ENCODE measurements at regions not wholly inside any gene's neighbourhood (a gene's known extent, or its start where the extent isn't known, plus 50 kb on each side); places are given as distances from the start of the nearest gene placed in this dataset.

DNA sequence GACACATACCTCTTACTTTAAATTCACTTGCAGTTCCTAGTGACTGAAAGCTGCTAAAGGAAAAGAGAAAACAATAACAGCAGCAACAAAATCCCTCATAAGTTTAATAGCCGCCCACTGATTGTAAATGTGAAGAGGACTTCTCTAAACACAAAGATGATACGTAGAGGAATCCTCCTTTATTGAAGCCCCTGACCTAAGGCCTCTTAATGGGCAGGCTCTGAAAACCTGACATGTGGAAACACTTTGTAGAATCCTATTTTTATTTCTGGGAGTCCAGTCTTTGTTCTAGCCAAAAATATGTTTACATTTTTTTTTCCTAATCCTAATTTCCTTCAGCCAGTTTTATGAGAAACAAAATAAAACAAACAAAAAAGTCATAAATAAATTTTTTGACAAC lies 1277.7 kb upstream of the CELF4 start:
- TF ChIP-seq, protein P1, sequence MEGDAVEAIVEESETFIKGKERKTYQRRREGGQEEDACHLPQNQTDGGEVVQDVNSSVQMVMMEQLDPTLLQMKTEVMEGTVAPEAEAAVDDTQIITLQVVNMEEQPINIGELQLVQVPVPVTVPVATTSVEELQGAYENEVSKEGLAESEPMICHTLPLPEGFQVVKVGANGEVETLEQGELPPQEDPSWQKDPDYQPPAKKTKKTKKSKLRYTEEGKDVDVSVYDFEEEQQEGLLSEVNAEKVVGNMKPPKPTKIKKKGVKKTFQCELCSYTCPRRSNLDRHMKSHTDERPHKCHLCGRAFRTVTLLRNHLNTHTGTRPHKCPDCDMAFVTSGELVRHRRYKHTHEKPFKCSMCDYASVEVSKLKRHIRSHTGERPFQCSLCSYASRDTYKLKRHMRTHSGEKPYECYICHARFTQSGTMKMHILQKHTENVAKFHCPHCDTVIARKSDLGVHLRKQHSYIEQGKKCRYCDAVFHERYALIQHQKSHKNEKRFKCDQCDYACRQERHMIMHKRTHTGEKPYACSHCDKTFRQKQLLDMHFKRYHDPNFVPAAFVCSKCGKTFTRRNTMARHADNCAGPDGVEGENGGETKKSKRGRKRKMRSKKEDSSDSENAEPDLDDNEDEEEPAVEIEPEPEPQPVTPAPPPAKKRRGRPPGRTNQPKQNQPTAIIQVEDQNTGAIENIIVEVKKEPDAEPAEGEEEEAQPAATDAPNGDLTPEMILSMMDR (IDR thresholded peaks at IDR 0.05) = no peak
- no peaks in the 10 kb centered on the region for H3K36me3 ChIP-seq
- H3K9me3 ChIP-seq = peaks cover 0 to 2% (median 0%) of the 10 kb centered on the region in 4 donors
- no peak for DNase-seq (ENCODE audit: low spot score in 2 of 2)
- H3K27ac ChIP-seq = no peak overlapping the region
- WGBS, 2 donors = 45 to 51% methylated on average over 2 of the region's 2 CpGs
- H3K4me1 ChIP-seq = no peaks in the 10 kb centered on the region
- H3K4me3 ChIP-seq = no peak overlapping the region
- no peaks in the 10 kb centered on the region for H3K27me3 ChIP-seq

DNA sequence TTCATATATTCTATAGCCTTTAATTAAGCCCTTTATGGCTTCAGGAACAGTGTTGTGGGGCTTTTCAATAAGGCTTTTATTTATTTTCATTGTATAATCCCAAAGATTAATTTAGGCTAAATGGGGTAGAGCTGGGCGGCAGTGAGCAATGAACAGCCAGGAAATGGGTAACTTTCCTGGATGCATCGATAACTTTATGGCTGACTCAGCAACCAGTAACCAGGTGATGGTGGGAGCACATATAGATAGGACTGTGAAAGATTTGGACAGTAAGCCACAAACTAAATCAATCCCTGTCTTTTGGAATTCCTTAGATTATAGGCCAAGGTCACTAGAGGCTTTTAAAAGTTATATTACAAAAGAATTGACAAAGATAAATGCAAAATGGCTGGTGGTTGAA lies 1260.6 kb upstream of the CELF4 start:
- no peaks in the 10 kb centered on the region for H3K27me3 ChIP-seq
- WGBS, 2 donors = 91 to 96% methylated on average over 2 of the region's 2 CpGs
- H3K4me3 ChIP-seq = no peak overlapping the region
- DNase-seq (ENCODE audit: low spot score in 2 of 2) = no peak
- TF ChIP-seq, protein P1 (IDR thresholded peaks at IDR 0.05) = no peak
- TF ChIP-seq POLR2A (IDR thresholded peaks at IDR 0.05) (no peak), EP300 (IDR thresholded peaks at IDR 0.05) (no peak)
- no peaks in the 10 kb centered on the region for H3K4me1 ChIP-seq
- no peak overlapping the region for H3K27ac ChIP-seq
- H3K36me3 ChIP-seq = no peaks in the 10 kb centered on the region
- no peaks in the 10 kb centered on the region for H3K9me3 ChIP-seq

DNA sequence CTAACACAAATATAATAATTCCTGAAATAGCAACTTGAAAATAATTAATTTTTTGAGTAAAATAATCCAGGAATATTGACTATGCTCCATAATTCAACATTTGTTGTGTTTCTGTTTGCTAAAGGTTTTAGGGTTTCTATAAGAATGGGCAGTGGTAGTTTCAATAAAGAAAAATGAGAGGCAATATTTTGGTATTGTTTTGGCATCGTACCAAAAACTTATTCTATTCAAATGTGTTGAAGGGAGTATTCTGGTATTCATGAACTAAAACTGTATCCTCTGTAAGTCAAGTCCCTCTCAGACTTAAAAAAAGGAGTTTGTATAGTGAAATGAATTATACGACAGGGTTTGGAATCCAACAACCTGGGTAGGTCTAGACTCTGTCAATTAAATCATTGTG lies 1245.6 kb upstream of the CELF4 start:
- Histone ChIP-seq H3K36me3 (no peaks in the 10 kb centered on the region), H3K4me1 (no peaks in the 10 kb centered on the region), H3K9me3 (no peaks in the 10 kb centered on the region), H3K27me3 (no peaks in the 10 kb centered on the region), H3K27ac (no peak overlapping the region), H3K4me3 (no peak overlapping the region)
- 58 to 60% methylated on average over 2 of the region's 2 CpGs for WGBS, 2 donors
- TF ChIP-seq, protein P1 (IDR thresholded peaks at IDR 0.05) = no peak
- DNase-seq (ENCODE audit: low spot score in 2 of 2) = no peak

DNA sequence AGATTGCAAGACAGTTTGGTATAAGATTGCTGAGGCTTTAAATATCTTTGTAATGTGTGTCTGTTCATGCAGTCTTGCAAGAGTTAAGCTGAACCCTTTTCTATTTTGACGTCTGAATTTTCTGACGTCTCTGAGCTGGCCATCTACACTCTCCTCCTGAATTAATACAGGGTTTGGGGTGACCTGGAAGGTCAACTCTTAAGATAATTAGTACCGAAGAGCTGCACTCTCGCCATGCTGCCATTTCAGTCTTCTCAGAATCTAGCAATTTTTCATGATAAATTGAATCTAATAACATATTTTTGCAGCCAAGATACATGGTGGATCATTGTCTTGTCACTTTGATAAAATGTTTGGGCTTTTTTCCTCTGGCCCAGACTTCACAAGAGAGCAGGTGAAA lies 1245.2 kb upstream of the CELF4 start:
- TF ChIP-seq, protein P1 (IDR thresholded peaks at IDR 0.05) = no peak
- TF ChIP-seq EP300 (IDR thresholded peaks at IDR 0.05) (no peak), POLR2A (IDR thresholded peaks at IDR 0.05) (no peak)
- H3K4me1 ChIP-seq = no peaks in the 10 kb centered on the region
- H3K36me3 ChIP-seq = no peaks in the 10 kb centered on the region
- no peaks in the 10 kb centered on the region for H3K9me3 ChIP-seq
- 45 to 52% methylated on average over 4 of the region's 4 CpGs for WGBS, 2 donors
- no peaks in the 10 kb centered on the region for H3K27me3 ChIP-seq
- DNase-seq (ENCODE audit: low spot score in 2 of 2) = no peak
- H3K27ac ChIP-seq = no peak overlapping the region
- no peak overlapping the region for H3K4me3 ChIP-seq

DNA sequence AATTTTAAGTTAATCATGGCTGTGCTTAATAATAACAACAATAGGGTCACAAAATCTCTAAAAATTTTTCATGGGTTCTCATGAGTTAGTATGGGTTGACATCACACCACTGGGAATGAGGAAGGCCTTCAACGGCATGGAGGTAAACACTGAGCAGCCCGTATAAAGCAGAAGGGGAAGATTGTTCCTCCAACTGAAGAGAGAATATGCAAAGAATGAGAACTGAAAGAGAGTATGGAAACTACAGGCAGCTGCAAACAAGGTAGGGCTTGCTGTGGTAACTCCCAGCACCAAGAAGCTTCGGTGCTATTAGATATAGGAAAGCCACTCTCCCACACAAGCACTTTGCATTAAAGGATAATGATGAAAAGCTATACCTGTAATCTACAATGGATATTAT lies 1242.3 kb upstream of the CELF4 start:
- Histone ChIP-seq H3K4me1 (no peaks in the 10 kb centered on the region), H3K27ac (no peak overlapping the region), H3K36me3 (no peaks in the 10 kb centered on the region), H3K9me3 (no peaks in the 10 kb centered on the region), H3K4me3 (no peak overlapping the region), H3K27me3 (no peaks in the 10 kb centered on the region)
- TF ChIP-seq POLR2A (IDR thresholded peaks at IDR 0.05) = no peak
- TF ChIP-seq EP300 (IDR thresholded peaks at IDR 0.05) = no peak
- TF ChIP-seq, protein P1 (IDR thresholded peaks at IDR 0.05) = no peak
- 78 to 88% methylated on average over 3 of the region's 3 CpGs for WGBS, 2 donors
- DNase-seq (ENCODE audit: low spot score in 2 of 2) = no peak
